OCI-LY3 (cell line): ENCODE measurements at regions not wholly inside any gene's neighbourhood (a gene's known extent, or its start where the extent isn't known, plus 50 kb on each side); places are given as distances from the start of the nearest gene placed in this dataset.

Experiments used
- H2AFZ ChIP-seq: fragments of 200-600, 300-600 bp; shearing (Covaris generic); 2 replicates; pipeline ENCODE4 v1.6.0; 2014; ENCODE audit warnings: antibody characterized with exemption, low read depth, low read length
- H3K27ac ChIP-seq: fragments of 200-600, 300-600 bp; sonication (generic); 2 replicates; pipeline ENCODE4 v1.5.1; 2014; ENCODE audit warnings: mild to moderate bottlenecking, low read length, moderate library complexity, mixed read lengths
- H3K27me3 ChIP-seq: fragments of 200-600, 300-600 bp; sonication (generic); 2 replicates; pipeline ENCODE4 v1.6.1; 2014; ENCODE audit warnings: low read depth, low read length, mixed read lengths
- H3K36me3 ChIP-seq: fragments of 200-600, 300-600 bp; sonication (generic); replicated peaks from 2 replicates; pipeline ENCODE3; 2014; ENCODE audit warnings: low read depth, low read length, mixed read lengths
- H3K4me1 ChIP-seq: fragments of 300-600, 200-600 bp; sonication (generic); 2 replicates; pipeline ENCODE4 v1.6.1; 2014; ENCODE audit warnings: low read length, mixed read lengths
- H3K4me2 ChIP-seq: fragments of 200-600, 300-600 bp; sonication (generic); 2 replicates; pipeline ENCODE4 v1.6.1; 2014; ENCODE audit warnings: low read length, mixed read lengths
- H3K4me3 ChIP-seq: fragments of 300-600, 200-600 bp; sonication (generic); 2 replicates; pipeline ENCODE4 v1.5.1; 2014; ENCODE audit warnings: antibody characterized with exemption, mild to moderate bottlenecking, low read length, moderate library complexity
- H3K79me2 ChIP-seq: fragments of 300-600, 200-600 bp; shearing (Covaris generic); 2 replicates; pipeline ENCODE4 v1.6.1; 2014; ENCODE audit warnings: mild to moderate bottlenecking, low read length, mixed read lengths
- H3K9ac ChIP-seq: fragments of 300-600, 200-600 bp; shearing (Covaris generic); 2 replicates; pipeline ENCODE4 v1.6.0; 2014; ENCODE audit warnings: mild to moderate bottlenecking, low read length, moderate library complexity
- H3K9me3 ChIP-seq: fragments of 200-600, 300-600 bp; shearing (Covaris generic); 2 replicates; pipeline ENCODE4 v1.6.1; 2014; ENCODE audit warnings: low read length, mixed read lengths; ENCODE audit not compliant: insufficient read depth
- H4K20me1 ChIP-seq: fragments of 200-600, 300-600 bp; sonication (generic); 2 replicates; pipeline ENCODE4 v1.6.1; 2016; ENCODE audit warnings: low read length, mixed read lengths; ENCODE audit not compliant: insufficient read depth
- EZH2phosphoT487 ChIP-seq: fragments of 200-600 bp; shearing (Covaris generic); IDR thresholded peaks from 2 replicates; pipeline ENCODE4 v1.6.1; 2018; ENCODE audit warnings: antibody characterized with exemption, mixed run types, low read depth
- TF ChIP-seq, protein P1 (sequence below): fragments of 200-600, 300-600 bp; sonication (generic); IDR thresholded peaks from 2 replicates; pipeline ENCODE4 v1.5.1; 2014; ENCODE audit warnings: antibody characterized with exemption, low read length, low read depth

DNA sequence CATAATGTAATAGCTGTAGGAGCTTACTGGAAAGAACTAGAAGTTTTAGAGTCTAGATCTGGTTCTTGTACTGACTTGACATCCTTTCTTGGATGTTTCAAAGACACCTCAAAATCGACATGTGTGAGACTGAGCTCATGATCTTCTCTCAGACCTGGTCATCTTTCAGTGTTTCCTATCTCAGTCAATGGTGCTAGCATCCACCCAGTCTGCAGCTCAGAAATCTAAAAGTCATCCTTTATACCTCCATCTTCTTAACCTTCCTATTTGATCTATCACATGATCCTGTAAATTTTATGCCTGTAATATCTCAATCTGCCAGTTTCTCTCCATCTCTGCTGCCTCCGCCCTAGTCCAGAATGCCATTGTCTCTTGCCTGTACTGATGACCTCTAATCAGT, 301.9 kb upstream of the PITX2 start:
- Histone ChIP-seq H3K9ac (no peak overlapping the region), H3K36me3 (no peaks in the 10 kb centered on the region), H3K4me3 (no peak overlapping the region), H2AFZ (no peak overlapping the region), H3K4me1 (no peaks in the 10 kb centered on the region), H3K27me3 (no peaks in the 10 kb centered on the region), H3K27ac (no peak overlapping the region), H3K4me2 (no peak overlapping the region), H4K20me1 (no peaks in the 10 kb centered on the region), H3K79me2 (no peaks in the 10 kb centered on the region), H3K9me3 (no peaks in the 10 kb centered on the region)
- TF ChIP-seq, protein P1, sequence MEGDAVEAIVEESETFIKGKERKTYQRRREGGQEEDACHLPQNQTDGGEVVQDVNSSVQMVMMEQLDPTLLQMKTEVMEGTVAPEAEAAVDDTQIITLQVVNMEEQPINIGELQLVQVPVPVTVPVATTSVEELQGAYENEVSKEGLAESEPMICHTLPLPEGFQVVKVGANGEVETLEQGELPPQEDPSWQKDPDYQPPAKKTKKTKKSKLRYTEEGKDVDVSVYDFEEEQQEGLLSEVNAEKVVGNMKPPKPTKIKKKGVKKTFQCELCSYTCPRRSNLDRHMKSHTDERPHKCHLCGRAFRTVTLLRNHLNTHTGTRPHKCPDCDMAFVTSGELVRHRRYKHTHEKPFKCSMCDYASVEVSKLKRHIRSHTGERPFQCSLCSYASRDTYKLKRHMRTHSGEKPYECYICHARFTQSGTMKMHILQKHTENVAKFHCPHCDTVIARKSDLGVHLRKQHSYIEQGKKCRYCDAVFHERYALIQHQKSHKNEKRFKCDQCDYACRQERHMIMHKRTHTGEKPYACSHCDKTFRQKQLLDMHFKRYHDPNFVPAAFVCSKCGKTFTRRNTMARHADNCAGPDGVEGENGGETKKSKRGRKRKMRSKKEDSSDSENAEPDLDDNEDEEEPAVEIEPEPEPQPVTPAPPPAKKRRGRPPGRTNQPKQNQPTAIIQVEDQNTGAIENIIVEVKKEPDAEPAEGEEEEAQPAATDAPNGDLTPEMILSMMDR = no peak
- no peak for TF ChIP-seq EZH2phosphoT487

DNA sequence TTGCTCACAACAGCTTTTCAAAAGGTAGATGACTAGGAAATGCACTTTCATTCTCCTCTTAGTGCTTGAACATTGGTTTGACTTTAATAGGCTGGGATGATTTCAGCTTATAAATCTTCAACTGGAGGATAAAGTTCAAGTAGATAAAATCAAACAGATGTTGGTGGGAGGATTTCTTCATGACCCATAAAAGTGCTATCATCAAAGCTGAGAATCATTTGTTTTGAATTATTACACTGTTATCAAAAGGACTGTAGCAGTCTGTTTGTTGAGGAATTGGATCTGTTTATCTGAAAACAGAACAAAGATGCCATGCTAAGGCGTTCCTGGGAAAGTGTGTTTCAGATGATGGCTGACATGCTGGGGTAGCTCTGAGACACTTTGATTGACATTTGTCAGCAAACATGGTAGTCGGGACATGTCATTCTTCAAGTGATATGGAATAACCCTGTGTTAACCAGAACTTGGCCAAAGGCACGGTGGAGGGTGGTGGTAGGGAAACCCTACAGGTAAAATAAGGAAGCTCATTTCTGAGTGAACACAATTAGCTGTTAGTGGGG, 304.0 kb upstream of the PITX2 start:
- no peak overlapping the region for H2AFZ ChIP-seq
- TF ChIP-seq EZH2phosphoT487 = no peak
- TF ChIP-seq, protein P1 = no peak

GRCh38 chr4:110933341-110933740, 310.5 kb upstream of the PITX2 start:
- no peaks in the 10 kb centered on the region for H3K4me1 ChIP-seq
- TF ChIP-seq EZH2phosphoT487 = no peak
- TF ChIP-seq, protein P1 = no peak
- no peak overlapping the region for H3K4me3 ChIP-seq
- no peaks in the 10 kb centered on the region for H3K27me3 ChIP-seq
- no peaks in the 10 kb centered on the region for H3K9me3 ChIP-seq
- H3K9ac ChIP-seq = no peak overlapping the region
- no peak overlapping the region for H3K4me2 ChIP-seq
- H2AFZ ChIP-seq = no peak overlapping the region
- H3K79me2 ChIP-seq = no peaks in the 10 kb centered on the region
- H3K36me3 ChIP-seq = no peaks in the 10 kb centered on the region
- H3K27ac ChIP-seq = no peak overlapping the region
- H4K20me1 ChIP-seq = no peaks in the 10 kb centered on the region

More for the DNA sequence above, 304.0 kb upstream of the PITX2 start:
- Histone ChIP-seq H3K4me2 (no peak overlapping the region), H3K9me3 (no peaks in the 10 kb centered on the region), H3K4me1 (no peaks in the 10 kb centered on the region), H3K27me3 (no peaks in the 10 kb centered on the region), H3K9ac (no peak overlapping the region), H3K4me3 (no peak overlapping the region), H3K36me3 (no peaks in the 10 kb centered on the region), H3K79me2 (no peaks in the 10 kb centered on the region), H3K27ac (no peak overlapping the region), H4K20me1 (no peaks in the 10 kb centered on the region)

DNA sequence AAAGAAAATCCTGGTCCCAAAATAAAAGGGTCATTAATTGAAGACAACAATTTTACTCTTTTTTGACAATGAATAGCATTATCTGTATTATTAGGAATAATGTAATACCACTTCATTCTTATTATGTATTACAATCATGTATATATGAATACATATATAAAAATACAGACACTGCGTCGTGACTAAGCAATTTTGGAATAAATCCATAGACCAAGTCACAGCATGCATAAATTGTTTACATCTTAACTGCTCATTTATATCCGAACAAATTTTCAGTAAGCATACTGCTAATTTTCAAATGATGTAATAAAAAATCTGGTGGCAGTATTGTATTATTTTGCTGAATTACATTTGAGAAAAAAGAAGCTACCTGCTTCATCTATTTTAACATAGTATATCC, 321.6 kb upstream of the PITX2 start:
- Histone ChIP-seq H4K20me1 (no peaks in the 10 kb centered on the region), H3K27me3 (no peaks in the 10 kb centered on the region), H3K4me3 (no peak overlapping the region), H3K9me3 (no peaks in the 10 kb centered on the region), H2AFZ (no peak overlapping the region), H3K36me3 (no peaks in the 10 kb centered on the region), H3K4me2 (no peak overlapping the region), H3K4me1 (no peaks in the 10 kb centered on the region), H3K9ac (no peak overlapping the region), H3K27ac (no peak overlapping the region), H3K79me2 (no peaks in the 10 kb centered on the region)
- TF ChIP-seq EZH2phosphoT487 = no peak
- TF ChIP-seq, protein P1 = no peak
